HG03175 (cell line): ENCODE measurements at regions not wholly inside any gene's neighbourhood (a gene's known extent, or its start where the extent isn't known, plus 50 kb on each side); places are given as distances from the start of the nearest gene placed in this dataset.

Experiments used
- ATAC-seq: cut with Tn5 transposase; IDR thresholded peaks from one replicate; pipeline ENCODE4 v1.9.1; 2021; ENCODE audit warnings: mild to moderate bottlenecking, moderate library complexity; ENCODE audit not compliant: unreplicated experiment

DNA sequence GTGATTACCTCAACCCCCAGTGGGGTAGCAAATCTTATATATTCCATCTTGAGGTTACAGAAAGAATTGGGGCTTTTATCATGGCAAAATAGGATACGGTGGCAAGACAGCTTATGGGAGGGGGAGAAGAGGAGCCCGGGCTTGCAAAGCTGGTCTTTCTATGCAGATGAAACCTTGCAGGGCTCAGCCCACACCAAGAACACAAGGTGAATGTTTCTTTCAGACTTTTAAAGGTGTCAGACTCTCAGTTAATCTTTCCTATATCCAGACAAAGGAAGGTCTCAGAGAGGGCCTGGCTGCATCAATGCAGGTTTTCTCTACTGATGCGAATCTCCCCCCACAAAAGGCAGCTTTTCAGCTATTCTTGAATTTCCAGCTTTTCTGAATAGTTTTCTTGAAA, 59.9 kb upstream of the WDR17 start:
- ATAC-seq = no peak

GRCh38 chr4:176009254-176009653, 56.4 kb upstream of the WDR17 start:
- ATAC-seq = no peak

GRCh38 chr4:176011529-176011928, 54.1 kb upstream of the WDR17 start:
- no peak for ATAC-seq

DNA sequence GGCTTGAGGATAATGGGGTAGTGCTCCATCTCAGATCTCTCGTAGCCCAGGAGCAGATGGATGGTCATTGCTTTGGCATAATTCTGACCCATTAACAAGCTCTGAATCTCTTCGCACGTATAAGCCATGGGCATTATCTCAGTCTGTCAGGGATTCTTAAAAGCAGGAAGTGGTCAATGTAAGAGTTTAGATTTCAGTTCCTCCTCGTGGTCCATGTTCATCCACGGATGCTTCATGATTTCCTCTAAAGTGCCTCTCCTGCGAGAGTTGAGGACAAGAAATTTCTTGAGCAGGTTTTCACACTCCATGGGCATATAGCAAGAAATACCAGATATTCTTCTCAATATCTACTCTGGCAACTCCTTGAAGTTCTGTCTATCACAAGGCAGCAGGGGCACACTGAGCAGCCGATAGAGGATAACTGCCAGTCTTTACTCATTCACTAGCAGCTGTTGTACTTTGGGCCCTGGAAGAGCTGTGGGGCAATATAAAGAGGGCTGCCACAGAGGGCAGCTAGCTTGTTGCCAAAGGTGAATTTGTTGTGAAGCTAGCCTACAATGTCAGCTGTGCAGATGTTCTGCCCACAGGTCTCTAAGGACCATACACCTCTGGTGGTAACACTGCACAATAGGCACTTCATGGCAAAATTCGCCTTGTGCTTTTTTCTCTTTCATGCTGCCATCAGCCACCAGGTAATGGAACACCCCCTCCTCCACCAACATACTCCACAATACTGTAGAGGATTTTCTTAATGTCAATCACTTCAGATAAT, 52.0 kb upstream of the WDR17 start:
- ATAC-seq = peak; percentile 93

GRCh38 chr4:176014583-176015108, 51.0 kb upstream of the WDR17 start:
- ATAC-seq = no peak
